Hepatic stellate cell (primary cell): ENCODE measurements at regions not wholly inside any gene's neighbourhood (a gene's known extent, or its start where the extent isn't known, plus 50 kb on each side); places are given as distances from the start of the nearest gene placed in this dataset.

ENCODE experiments used
- DNase-seq: peaks from one replicate; pipeline ENCODE4 v3.0.0; 2011; ENCODE audit warnings: low spot score

DNA sequence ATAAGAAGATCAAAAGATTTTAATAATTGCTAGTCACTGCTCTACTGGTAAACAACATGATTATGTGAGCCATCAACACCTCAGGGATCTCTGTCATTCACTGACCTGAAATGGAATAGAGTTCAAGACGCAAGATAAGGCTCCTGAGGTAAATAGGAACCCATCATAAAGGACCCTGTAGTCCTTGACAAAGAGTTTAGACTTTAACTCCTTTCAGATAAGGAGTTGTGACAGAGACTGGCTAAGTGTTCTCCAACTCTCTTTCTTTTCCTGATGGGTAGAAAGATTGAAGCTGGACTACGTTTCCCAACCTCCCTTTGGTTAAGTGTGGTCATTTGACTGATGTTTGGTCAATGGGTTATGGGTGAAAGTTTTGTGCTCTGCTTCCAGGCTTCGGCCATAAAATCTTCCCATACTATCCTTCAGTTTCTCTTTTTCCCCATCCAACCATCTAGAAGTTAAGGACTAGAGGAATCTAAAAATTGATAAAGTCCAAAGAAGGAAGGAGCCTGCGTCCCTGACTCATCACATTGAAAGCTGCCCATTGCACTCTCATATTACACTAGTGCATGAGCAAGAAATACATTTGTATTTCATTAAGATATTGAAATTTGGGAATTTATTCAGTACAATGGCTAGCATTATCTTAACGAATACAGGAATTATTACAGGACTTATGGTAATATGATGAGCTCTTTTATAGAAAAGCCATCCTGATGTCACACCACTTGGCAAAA is 293.7 kb upstream of the ACVR2A start:
- no peak for DNase-seq

DNA sequence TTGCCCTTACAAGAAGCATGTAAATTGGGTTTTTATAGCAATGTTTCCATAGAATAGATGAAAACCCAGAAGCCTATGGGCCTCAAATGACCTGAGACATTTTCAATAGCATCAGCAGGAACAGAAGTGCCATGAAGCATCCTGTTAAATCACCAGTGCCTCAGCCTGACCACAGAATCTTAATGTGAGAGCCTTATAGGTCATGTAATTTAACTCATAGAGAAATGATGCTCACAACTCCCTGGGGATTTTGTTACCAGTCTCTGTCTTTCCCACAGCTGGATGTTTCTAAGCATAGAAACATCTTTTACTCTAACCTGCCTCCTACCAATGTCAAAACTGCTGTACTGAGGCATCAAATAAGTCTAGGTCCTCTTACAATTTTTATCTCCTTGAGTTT is 295.8 kb upstream of the ACVR2A start:
- no peak for DNase-seq

DNA sequence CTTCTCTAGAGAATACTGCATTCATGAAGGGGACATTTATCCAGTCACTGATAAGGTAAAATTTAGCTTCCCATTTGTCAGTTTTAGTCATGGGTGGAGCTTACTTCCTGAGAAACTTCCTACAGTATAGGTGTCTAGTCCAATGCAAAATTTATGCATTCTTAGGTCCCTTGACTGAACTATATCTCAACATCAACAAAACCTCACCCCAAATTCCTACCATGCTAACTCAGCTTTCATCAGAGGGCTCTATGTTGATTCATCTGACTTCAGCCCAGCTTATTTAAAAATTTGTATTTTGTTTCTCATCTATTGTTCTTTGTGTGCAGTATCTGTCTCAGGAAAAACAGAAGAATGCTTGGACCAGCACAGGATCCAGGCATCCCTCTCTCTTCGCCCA is 296.4 kb upstream of the ACVR2A start:
- DNase-seq = no peak

DNA sequence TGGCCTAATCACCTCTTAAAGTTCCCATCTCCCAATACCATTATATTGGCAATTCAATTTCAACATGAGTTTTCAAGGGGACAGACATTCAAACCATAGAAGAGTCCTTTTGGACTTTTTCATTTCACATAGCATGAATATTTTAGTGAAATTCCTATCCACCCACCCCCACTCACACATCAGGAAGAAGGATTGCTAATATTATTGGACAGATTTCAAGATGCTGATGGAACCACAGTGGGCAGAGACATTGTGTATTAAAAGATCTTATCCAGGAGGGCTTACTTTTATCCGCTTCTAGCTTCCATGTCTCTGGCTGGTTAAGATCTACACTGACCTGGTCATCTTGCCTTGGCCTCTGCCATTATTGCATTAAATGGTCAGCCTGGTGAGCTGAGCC is 297.4 kb upstream of the ACVR2A start:
- DNase-seq = no peak

DNA sequence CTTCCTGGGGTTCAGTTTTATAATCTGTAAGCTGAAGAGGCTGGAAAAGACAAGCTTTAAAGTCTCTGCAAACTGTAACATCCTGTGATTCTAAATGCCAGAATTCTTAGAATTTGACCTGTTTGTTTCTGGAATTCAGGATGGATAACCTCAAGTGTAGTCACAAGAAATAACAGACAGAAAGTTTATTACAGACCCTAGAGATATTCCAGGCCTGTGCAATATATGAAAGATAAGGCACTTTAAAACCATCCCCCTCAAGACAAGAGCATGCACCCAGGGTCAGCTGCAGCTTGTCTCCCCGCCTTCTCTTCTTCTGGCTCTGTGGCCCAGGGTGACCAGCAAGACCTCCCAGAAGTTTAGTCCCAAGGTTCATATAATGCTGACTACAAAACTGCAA is 298.7 kb upstream of the ACVR2A start:
- DNase-seq = no peak

DNA sequence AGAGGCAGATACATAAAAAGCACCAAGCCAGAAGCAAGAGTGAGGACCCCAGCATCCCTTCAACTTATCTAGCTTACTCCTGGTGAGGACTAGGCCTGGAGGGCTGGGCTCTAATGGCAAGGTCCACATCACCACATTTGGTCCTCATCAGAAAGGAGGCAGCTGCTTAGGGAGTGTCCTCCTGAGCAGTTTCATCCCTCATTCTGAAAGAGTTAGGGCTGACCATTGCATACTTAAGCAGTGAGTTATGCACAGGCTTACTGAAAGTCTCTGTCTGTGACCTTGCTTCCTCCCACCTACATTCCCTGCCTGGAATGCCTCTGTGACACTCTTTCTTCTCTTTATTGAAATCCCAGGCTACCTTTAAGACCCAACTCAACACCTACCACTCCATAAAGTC is 301.8 kb upstream of the ACVR2A start:
- DNase-seq = no peak

DNA sequence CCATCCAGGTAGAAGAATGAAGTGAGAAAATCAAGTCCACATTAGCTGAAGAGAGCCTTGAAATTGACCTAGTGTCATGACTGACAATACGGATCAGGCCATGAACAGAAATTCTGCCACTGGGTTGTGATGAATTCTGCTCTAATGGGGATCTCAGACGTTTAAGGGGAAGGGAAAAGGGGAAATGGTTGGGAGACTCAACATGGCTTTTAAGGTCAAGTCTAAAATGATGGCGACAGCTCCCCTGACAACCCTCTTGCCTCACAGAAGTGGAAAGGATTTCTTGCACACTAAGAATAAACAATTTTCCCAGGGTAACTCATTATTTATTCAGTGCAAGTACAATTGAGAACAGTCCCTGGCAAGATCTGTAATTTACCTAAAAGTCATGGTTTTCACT is 302.5 kb upstream of the ACVR2A start:
- DNase-seq = no peak

DNA sequence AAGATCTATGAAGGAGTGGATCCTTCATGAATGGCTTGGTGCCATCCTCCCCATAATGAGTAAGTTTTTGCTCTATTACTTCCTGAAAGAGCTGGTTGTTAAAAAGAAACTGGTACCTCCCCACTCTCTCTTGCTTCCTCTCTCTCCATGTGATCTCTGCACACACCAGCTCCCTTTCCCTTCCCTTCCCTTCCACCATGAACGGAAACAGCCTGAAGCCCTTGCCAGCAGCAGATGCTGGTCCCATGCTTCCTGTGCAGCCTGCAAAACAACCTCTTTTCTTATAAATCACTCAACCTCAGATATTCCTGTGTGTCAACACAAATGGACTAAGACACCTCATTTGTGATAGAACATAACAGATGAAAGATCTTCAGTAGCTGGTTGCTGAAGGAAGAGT is 303.5 kb upstream of the ACVR2A start:
- no peak for DNase-seq

DNA sequence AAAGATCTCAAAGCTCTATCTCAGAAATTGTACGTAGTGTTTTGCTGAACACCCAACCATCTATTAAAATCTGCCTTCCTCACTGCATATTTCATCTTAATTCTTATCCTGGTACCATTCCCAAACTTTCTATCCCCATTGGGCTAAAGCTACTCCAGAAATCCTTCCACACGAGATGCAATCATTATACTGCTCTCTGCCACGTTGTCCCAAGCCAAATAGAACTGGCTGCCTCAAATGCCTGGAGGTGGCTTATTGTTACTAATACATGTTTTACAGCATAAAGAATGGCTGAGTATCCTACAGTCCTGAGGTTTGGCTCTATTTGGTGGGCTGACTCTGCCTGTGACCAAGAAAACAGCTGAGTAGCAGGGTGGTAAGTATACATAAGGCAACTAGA is 306.0 kb upstream of the ACVR2A start:
- no peak for DNase-seq

DNA sequence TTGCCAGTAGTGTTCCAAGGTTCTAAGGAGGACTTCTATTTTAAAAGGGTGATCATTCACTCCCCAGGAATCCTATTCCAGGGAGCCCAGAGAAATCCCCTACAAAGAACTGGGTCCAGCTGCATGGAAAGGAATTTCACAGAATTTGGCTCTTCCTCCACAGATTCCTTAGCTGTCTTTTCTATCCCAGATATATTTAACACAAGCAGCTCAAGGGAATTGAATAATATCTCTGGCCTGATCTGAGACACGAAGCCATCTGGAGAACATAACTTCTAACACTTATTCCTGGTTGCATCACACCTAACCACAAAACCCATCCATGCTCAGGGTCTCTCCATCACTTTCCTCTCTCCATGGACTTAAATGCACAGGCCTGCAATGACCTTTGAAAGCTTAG is 306.7 kb upstream of the ACVR2A start:
- DNase-seq = no peak

DNA sequence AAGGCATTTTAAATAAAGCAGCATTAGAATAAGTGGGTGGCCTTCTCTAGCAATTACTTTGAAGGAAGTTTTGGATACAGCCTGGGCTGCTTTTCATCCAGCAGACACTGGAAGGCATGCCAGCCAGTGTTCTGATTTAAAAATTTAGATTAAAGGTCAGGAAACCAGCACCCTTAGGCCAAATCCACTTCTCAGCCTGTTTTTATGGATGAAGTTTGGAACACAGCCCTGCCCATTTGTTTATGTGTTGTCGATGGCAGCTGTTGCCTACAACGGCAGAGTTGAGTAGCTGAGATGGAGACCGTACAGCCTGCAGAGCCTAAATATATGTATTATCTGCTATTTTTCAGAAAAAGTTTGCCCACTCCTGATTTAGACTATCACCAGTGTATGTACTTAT is 313.6 kb upstream of the ACVR2A start:
- no peak for DNase-seq

DNA sequence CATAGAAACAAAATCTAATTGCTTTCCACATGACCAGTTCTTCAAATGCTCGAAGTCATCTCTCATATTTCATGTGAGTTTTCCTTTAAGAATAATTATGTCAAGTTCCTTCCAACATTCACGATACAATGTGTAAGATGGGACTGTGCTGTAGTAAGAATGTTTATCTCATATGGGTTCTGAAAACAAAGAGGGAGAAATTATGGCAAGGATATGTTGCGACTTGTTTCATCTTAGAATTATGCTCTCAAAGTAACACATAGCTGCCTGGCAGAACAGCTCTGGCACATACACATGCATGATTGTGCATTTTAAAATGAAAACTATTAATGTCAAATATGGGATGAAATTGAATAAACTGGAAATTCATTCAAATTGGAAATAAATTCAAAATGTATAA is 314.8 kb upstream of the ACVR2A start:
- DNase-seq = no peak

DNA sequence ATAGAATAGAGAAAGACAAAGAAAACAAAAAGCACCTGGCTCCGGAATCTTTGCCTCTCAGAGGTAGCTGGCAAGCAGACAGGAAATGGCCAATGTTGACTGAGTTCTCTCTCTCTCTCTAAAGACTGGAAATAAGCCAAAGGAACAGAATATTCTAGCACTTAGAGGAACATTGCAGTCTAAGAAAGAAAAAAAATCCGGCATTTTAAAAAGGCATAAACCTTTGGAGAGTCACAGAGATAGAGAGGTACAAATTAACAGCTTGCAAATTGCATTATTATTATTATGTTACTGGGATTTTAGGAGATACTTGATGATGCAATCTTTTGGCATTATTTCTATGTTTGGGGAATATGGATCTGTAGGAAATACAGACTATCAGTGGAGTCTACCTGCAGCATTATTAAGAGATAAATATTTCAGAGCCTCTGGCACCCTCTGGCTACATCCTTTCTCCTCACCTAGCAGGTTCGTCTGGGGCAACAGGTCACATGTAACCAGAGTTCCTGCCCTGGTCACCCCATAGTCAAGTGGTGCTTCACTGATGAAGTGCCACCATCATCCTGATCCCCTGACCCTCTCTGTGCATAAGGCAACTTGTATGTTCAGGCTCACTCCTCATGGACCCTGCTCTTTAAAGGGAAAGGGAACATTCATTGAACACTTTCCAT is 318.9 kb upstream of the ACVR2A start:
- no peak for DNase-seq

DNA sequence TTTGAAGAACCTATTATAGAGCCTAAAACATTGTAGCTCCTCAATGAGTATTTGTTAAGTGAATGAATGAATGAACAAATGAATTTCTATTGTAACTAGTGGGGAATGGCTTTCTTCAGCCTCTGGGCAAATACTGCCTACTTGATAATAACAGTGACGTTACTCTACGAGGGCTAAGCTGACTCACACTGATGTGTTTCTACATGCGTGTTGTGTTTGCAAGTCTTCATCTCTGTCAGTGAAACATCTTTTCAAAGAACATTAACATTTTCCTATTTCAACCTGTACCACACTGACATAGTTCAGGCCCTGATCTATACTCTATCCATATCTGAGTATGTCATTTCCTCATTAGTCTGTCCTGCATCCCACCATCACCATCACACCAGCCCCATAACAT is 319.9 kb upstream of the ACVR2A start:
- DNase-seq = no peak

DNA sequence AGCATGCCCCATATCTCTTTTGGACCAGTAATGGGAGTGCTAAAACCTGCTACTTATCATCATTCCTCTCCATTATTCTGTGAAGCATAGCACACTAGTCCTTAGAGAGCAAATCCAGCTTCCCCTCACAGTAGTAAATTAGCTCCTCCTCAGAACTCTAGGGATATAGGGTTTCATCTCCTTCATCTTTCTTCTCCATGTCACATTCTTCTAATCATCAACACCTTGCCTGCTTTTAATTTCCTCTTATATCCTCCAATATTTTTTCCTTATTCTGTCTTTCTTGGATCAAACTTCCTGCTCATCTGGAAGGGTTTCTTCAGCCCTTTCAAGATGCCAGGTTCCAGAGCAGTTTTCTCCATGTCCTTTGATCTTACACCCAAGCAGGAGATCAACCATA is 321.4 kb upstream of the ACVR2A start:
- no peak for DNase-seq

DNA sequence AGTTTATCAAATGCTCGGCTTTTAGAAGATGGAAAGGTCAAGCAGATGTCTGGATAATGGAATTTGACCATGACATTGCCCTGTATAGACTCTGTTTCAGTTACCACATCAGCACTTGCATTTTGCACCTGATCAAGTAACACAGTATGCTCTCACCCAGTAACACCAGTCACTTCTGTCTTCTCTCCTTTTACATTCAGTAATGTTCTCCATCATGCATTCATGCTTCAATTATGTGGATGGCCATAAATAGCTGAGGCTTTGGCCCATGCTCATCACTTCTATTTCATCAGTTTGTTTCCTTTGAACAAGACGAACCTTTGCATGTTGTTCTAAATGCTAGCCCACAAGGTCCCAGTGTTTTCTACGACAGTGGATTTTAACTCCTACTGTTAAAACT is 322.9 kb upstream of the ACVR2A start:
- DNase-seq = no peak

DNA sequence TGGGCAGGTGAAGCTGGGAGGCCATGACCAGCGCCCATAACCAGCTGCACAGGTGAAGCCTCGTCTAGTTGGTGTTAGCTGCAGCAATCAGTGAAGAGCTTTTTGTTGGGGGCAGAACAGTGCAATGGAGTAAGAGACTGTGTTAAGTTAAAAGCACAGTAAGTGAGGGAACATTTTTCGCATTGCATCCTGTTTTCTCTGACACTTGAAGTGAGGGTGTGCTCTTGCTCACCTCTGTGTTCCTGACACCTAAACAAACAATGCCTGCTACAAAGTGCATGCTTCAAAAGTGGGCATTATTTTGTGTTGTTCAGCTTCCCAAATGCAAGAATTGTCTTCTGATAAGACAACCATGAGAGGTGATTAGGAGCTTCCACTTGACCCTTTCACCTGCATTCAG is 324.0 kb upstream of the ACVR2A start:
- no peak for DNase-seq

DNA sequence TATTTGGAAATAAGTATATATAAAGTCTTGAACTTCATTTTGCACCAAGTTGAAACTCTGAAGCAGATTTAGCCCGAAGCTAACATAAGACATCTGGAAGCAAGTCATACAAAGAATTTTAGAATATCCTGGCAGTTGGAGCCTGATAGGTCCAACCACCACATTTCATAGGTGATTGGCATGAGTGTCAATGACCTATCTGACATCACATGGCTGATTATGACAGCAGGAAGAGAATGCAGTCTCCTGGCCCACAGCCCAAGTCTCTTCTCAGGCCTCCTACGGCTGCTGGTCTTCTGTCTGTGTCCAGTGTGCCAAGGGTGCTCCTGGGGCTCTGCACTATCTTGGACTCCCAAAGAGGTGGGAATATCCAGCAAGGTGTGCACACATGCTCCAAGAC is 325.7 kb upstream of the ACVR2A start:
- no peak for DNase-seq

DNA sequence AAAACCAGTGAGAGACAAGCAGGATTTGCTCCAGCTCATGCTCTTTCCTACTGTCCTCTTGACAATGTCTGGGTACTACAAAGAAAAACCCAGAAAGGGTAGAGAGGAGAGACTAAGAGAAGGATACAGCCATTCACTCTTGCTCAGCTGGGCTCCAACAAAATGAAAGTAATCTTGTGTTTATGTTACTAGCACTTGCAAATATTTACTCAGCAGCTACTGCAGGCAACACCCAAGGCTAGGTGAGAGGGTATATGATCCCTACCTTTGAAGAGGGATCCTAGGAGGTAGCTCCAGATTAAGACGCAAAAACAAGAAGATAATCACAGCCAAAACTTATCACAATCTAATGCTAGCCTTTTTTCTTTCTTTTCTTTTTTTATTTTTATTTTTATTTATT is 329.6 kb upstream of the ACVR2A start:
- no peak for DNase-seq

DNA sequence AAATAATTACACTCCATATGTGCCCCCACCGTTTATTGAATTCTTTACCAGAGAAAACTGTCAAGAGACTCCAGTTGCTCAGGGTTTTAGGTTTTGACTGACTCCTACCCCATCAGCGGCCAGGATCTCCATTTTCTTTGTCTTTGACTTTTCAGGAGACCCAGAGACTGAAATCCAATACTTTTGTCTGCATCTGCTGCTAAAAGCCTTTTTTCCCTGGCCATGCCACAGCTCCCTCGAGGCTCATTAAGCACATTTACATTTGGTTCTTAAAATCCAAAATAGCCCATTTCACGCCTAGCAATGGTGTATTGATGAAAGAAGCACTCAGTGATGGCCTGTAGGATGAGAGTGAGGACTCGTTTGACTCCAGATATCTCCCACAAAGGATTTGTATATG is 332.6 kb upstream of the ACVR2A start:
- DNase-seq = no peak

DNA sequence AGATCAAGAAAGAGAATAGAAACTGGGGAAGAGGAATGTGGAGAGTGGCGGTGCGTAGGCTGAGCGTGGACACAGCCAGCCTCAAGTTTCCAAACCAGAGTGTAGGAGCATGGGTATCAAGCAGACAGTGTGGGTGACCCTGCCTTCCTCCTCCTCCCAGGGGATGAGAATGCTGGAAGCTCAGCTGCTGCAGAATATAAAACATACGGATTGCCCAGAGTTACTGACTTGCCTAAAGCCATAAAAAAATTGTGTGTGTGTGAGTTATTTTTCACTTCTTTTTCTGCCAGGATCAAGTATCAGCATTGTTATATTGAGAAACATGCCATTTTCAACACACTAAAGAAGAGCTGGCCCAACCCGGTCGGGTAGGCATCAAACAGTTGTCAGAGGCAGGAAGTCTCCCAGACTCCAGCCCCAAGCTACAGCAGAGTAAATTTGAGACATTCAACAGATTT is 333.3 kb upstream of the ACVR2A start:
- DNase-seq = no peak

DNA sequence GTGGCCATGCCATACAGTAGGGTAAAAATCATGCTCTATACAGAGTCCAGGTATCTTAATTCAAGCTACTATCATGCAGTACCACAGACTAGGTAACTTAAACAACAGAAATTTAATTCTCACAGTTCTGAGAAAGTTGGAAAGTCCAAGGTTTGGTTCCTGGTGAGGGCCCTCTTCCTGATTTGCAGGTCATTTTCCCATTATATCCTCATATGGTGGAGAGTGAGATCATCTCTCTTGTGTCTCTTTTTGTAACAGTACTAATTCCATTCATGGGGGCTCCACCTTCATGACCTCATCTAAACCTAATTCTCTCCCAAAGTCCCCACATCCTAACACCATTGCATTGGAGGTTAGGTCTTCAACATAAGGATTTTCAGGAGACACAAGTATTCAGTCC is 335.0 kb upstream of the ACVR2A start:
- DNase-seq = no peak

DNA sequence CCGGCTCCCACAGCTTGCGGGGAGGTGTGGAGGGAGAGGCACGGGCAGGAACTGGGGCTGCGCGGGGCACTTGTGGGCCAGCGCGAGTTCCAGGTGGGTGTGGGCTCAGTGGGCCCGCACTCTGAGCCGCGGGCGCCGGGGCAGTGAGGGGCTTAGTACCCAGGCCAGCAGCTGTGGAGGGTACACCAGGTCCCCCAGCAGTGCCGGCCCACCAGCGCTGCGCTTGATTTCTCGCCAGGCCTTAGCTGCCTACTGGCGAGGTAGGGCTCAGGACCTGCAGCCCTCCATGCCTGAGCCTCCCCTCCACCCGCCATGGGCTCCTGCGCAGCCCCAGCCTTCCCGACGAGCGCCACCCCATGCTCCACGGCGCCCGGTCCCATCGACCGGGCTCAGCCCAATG is 337.9 kb upstream of the ACVR2A start:
- no peak for DNase-seq

DNA sequence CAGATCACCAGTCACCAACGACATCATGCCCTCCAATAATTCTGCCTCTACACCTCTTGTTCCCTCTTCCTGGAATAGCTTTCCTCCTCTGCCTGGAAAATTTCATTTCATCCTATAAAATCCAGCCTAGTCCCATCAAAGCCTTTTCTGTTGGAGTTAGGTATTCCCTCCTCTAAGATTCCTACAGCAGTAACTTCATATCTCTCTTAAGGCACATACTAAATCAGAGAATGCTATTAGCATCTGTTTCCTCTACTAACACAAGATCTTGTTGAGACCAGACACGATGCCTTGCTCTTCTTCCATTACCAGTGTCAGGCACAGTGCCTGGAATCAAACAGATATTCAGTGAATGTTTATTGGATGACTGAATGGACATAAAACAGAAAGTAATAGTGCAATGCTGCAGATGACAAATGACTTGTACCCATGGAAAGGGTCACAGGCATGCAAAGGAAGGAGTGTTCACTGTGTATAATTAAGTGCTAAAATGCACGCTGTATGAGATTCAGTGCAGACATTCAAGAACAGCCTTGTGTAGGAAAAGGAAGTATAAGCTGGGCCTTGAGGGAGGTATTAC is 342.0 kb upstream of the ACVR2A start:
- no peak for DNase-seq
